ENCODE measurements at regions not wholly inside any gene's neighbourhood (a gene's known extent, or its start where the extent isn't known, plus 50 kb on each side); places are given as distances from the start of the nearest gene placed in this dataset.

DNA sequence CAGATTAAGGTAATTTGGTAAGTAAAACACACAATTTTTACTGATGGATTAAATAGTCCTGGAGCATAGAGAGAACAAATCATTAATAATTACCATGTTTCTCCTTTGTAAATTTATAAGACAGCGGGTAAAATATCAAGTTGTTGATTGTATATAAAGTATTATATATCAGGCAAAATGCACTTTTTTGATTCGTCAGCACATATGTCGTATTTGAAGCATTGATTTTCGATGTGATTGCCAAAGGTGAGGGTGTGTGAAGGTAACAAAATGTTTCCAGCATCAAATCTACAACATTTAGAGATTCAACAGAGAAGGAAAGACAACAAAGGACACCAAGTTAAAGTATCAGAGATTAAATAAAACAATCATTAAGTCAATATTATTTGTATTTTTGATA, 1437.8 kb upstream of the ADGRL3 start:
- Histone ChIP-seq H3K4me3 (replicated peaks in 1 of 3; ENCODE audit: insufficient read depth in 1 of 3, low read depth in 1 of 3, low read length in 3 of 3) (no peak overlapping the region), H3K79me2 (ENCODE audit: control insufficient read depth, insufficient read depth, low read length) (no peaks in the 10 kb centered on the region), H2AFZ (ENCODE audit: low read depth, low read length) (no peak overlapping the region), H3K4me1 (ENCODE audit: control insufficient read depth, extremely low read depth, insufficient read depth, low read length) (no peaks in the 10 kb centered on the region), H3K9ac (replicated peaks; ENCODE audit: extremely low read depth, insufficient read depth, low read length) (no peak overlapping the region), H4K20me1 (replicated peaks; ENCODE audit: control insufficient read depth, extremely low read depth, insufficient read depth, low read length) (no peaks in the 10 kb centered on the region), H3K27me3 (ENCODE audit: control insufficient read depth in 2 of 2, insufficient read depth in 2 of 2, low read length in 2 of 2) (no peaks in the 10 kb centered on the region), H3K9me1 (replicated peaks; ENCODE audit: control insufficient read depth, extremely low read depth, insufficient read depth, low read length) (no peaks in the 10 kb centered on the region), H3K4me2 (ENCODE audit: insufficient read depth, low read length) (no peak overlapping the region), H3K36me3 (ENCODE audit: control insufficient read depth in 2 of 2, extremely low read depth in 1 of 2, insufficient read depth in 2 of 2, low read length in 2 of 2) (no peaks in the 10 kb centered on the region), H3K9me3 (replicated peaks; ENCODE audit: control insufficient read depth, insufficient read depth, low read length) (no peaks in the 10 kb centered on the region), H3K27ac (ENCODE audit: insufficient read depth, low read depth, low read length) (no peak overlapping the region)
- DNase-seq (ENCODE audit: low read depth, low spot score): no peak
- ChIA-PET CTCF (no interaction called here), POLR2A (no interaction called here)
- no TSS peak for BruUV-seq (replicated peaks)
- intact Hi-C loops (cut with micrococcal nuclease) (no loop called here), dilution Hi-C loops (cut with MboI; ENCODE audit: extremely low pct_ligation_motif_present, low sequenced_read_pairs) (no loop called here)
- TF ChIP-seq, protein P1, sequence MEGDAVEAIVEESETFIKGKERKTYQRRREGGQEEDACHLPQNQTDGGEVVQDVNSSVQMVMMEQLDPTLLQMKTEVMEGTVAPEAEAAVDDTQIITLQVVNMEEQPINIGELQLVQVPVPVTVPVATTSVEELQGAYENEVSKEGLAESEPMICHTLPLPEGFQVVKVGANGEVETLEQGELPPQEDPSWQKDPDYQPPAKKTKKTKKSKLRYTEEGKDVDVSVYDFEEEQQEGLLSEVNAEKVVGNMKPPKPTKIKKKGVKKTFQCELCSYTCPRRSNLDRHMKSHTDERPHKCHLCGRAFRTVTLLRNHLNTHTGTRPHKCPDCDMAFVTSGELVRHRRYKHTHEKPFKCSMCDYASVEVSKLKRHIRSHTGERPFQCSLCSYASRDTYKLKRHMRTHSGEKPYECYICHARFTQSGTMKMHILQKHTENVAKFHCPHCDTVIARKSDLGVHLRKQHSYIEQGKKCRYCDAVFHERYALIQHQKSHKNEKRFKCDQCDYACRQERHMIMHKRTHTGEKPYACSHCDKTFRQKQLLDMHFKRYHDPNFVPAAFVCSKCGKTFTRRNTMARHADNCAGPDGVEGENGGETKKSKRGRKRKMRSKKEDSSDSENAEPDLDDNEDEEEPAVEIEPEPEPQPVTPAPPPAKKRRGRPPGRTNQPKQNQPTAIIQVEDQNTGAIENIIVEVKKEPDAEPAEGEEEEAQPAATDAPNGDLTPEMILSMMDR (IDR thresholded peaks at IDR 0.05; ENCODE audit: extremely low read depth in 1 of 2, insufficient read depth in 1 of 2, low read depth in 1 of 2, low read length in 2 of 2): no peak
- TF ChIP-seq, protein P2, sequence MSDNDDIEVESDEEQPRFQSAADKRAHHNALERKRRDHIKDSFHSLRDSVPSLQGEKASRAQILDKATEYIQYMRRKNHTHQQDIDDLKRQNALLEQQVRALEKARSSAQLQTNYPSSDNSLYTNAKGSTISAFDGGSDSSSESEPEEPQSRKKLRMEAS (IDR thresholded peaks at IDR 0.05; ENCODE audit: insufficient read depth, insufficient read length): no peak
- TF ChIP-seq EZH2 (IDR thresholded peaks at IDR 0.05; ENCODE audit: borderline replicate concordance, low read depth, low read length, severe bottlenecking): no peak
- no peak for TF ChIP-seq POLR2AphosphoS5 (IDR thresholded peaks at IDR 0.05; ENCODE audit: insufficient read depth, low read depth, low read length)
- no peak for TF ChIP-seq GATA2 (IDR thresholded peaks at IDR 0.05; ENCODE audit: insufficient read depth, insufficient read length, low read depth, low read length)
- TF ChIP-seq FOS (IDR thresholded peaks at IDR 0.05; ENCODE audit: borderline replicate concordance, insufficient read depth, low read length): no peak
- TF ChIP-seq MYC (IDR thresholded peaks at IDR 0.05; ENCODE audit: low read depth, low read length): no peak
- TF ChIP-seq JUN (IDR thresholded peaks at IDR 0.05; ENCODE audit: borderline replicate concordance, insufficient read depth, insufficient read length, low read depth): no peak
- no peak for TF ChIP-seq POLR2A (IDR thresholded peaks at IDR 0.05; ENCODE audit: low read depth, low read length)
- FAIRE-seq: no peak
